IPS DF 19.7 (cell line): ENCODE measurements at regions not wholly inside any gene's neighbourhood (a gene's known extent, or its start where the extent isn't known, plus 50 kb on each side); places are given as distances from the start of the nearest gene placed in this dataset.
"Not testable (repeated sequence)": the region's sequence is repeated elsewhere in the genome, so short reads cannot be mapped to it uniquely, and the experiment has no call there.

Source experiments
- DNase-seq: peaks from one replicate; pipeline ENCODE4 v3.0.0-alpha.2; 2013; ENCODE audit warnings: low read depth, low spot score

DNA sequence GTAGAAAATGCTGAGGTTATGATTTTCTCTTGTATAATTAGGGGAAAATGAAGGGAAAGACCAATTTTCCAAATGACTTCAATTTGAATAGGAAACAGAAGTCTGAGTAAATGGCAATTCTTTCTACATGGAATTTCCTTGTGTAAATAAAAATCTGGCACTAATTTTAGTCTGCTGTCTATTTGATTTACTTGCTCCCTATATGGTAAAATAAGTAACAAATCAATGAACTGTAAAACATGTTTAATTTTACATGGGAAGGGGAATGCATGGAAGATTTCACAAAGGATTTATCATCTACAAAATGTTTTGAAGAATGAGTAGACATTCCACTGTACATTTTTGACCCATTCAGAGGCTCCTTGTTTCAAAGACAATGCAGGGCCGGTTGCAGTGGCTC lies 811.6 kb upstream of the GOT2 start:
- no peak for DNase-seq

DNA sequence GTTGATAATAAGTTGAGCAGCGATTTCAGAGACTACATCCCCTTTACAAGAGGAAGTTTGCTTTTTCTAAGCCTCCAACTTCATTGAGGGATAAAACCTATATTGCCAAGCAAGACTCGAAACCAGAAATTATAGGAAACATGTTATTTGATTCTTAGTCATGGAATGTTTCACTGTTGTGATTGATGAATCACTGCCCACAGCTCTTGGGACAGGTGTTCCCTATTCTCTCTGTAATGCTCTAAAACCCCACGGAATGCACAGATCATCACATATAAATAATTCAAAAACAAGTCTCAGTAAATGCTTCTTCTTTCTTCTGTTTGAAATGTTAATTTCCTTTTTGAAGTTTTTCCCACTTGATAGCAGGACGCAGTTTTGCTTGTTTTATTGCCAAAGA lies 809.5 kb upstream of the GOT2 start:
- DNase-seq = no peak

DNA sequence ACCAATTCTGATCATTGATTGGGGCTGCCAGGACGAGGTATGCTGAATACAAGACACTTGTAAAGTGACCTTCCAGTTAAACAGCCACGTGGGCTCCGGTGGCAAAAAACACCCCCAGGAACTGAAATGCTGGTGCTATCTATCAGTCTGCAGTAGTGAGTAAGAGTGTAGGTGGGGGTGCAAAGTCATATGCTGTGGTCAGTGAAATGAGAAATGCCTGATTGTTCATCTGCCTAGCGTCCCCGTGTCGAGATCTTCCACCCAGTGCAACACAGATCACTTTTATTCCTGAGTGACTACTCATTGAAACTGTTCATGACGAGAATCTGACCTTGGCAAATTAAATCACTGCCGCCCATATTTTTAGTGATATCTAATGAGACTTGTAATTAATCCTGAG lies 806.5 kb upstream of the GOT2 start:
- no peak for DNase-seq

DNA sequence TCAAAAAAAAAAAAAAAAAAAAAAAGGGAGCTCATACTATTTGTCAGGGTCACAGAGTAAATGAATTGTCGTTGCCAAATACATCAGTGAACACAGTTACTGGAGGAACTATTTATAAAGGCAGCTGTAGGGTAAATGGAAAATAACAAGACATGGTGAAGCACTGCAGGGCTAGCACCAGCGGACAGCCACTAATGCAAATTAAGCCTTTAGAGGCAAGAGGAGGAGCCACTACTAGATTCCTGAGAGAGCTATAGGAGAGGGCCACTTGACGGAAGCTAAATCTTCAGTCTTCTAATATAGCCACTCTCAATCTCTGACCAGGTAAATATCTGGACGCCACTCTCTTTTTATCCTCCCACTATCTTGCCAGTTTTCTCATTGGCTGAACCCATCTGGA lies 801.2 kb upstream of the GOT2 start:
- no peak for DNase-seq

DNA sequence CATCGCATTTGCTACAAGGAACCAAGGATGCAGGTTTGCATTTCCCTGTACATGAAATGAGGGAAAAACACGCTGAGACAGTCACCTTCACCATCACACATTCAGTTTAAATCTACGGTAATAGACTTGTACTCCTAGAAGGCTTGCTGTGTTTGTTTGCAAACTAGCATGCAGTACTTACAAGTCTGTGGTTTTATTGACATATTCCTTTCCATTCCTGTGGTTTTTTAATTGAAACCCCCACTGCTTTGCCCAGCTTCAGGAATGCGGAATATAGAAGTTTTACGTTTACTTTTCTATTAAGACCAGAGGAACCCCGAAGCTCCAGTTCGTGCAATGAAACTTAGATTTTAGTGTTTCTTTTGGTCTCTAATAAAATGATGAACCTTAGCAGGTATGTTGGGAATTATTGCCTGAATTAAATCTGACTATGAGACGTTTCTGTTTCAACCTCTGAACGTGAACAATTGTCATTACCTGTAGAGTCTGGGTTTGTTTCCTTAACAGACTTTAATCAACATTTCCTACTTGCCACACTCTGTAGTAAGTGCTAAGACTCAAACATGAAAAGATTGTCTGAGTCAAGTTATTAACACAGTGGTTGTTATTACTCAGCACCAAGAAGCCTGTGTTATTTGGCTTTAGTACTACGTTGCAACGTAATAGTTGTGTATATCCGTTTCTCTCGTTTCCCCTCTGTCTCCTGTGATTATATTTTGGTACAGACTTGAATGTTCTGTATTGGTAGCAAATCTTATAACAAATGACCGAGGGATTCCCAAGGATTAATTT lies 793.3 kb upstream of the GOT2 start:
- no peak for DNase-seq

DNA sequence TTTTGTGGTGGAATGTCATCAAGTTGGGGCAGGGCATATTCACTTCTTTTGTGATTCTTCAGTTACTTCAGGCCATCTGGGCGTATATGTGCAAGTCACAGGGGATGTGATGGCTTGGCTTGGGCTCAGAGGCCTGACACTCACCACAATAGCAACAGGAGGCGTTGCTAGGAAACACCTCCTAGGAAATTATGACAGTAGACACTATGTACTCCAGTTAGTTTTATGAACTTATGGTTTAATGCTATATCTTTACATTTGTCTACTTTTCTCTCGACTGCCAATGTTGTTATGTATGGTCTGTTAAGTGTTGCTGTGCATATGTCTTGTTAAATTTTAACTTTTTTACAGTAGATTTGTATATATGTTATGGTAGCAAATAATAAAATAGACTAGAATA lies 788.7 kb upstream of the GOT2 start:
- no peak for DNase-seq

DNA sequence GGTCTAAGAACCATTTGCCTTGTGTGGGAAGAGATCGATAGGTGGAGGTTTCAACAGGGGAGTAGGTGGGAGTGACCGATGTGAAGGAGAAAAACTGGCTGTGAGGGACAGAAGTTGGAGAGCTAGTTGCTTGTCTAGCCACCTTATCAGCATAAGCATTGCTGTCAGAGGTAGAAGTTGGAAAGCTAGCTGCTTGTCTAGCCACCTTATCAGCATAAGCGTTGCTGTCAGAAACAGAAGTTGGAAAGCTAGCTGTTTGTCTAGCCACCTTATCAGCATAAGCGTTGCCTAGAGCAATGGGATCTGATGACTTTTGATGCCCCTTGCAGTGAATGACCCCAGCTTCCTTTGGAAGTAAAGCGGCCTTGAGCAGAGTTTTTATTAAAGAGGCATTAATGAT lies 784.6 kb upstream of the GOT2 start:
- not testable (repeated sequence) for DNase-seq

DNA sequence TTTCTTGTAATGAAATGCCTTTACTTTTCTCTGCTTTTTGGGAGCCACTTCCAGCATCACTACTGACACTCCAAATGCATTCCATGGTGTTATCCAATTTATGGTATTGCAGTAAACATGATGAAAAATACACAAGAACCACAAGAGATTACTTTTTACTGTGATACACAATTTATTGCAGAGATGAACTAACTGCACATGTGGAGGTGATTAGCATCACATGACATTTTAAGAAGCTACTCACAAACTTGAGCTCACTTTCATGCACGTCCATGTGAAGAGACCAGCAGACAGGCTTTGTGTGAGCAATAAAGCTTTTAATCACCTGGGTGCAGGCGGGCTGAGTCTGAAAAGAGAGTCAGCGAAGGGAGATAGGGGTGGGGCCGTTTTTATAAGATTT lies 780.5 kb upstream of the GOT2 start:
- no peak for DNase-seq

DNA sequence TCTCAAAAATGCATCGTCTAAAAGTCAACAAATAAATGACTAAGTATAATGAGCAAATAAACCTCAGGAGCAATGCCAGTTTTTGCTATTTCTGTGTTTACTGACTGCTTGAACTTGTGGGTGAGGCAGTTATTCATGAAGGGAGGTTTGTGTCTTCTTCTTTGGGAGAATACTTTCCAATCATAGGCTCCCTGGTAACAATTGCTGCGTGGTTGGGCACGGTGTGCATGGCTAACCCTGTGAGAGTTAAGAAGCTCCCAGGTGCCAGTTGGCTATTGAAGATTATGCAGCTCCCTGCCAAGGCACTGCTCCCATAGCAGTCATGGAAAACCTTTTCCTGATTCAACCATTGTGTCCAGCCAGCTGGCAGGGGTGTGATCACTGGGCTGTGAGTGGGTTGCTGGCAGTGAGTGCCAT lies 775.9 kb upstream of the GOT2 start:
- no peak for DNase-seq

DNA sequence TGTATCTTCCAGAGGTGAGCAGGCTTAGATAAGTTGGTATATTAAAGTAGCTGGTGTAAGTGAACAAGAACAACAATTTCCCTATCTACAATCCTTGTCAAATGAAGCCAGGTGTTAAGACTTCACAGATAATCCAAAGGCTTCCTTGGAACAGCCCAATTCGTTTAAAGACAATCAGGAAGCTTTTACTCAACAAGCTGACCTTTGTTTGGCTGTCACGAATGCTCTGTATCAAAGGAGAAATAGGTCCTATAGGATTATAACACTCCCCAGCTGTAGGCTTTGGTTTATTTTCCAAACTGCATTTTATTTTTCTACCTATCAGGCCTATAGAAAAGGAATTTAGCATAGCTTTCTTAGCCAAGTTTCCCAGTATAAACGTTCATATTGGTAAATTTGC lies 766.5 kb upstream of the GOT2 start:
- DNase-seq = no peak

DNA sequence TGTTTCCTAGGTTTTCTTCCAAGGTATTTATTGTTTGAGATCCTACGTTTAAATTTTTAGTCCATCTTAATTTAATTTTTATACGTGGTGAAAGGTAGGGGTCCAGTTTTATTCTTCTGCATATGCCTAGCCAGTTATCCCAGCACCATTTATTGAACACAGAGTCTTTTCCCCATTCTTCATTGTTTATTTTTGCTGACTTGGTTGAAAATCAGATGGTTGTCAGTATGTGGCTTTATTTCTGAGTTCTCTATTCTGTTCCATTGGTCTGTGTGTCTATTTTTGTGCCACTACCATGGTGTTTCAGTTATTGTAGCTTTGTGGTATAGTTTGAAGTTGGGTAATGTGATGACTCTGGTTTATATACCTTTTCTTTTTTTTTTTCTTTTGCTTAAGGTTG lies 753.0 kb upstream of the GOT2 start:
- no peak for DNase-seq

DNA sequence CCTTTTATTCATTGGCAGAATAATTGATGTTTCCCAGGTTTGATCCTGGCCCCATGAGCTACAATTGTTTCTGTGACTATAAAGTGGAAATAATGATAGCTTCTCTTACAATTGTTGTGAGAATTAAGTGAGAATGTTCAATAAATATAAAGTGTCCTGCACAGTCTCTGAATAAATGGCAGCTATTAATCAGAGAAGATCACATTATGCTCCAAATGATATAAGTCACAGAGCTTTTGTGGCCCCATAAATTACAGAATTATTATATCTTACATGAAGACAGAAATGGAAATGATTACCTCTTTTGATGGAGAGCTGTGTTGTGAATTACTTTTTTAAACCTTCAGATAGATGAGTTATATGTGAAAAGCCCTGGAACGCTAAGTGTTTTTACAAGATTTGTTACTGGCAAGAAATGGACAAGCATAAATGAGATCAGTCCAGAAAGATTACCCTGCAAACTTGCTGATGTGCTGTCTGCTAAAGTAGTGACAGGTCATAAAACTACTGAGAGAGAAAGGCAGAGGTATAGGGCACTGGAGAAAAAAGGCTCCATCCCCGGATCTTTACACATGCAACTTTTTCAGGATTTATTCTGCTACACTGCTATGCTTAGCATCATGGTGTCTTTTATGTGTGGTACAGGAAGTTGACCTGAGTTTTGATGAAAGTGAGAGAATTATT lies 750.9 kb upstream of the GOT2 start:
- no peak for DNase-seq

DNA sequence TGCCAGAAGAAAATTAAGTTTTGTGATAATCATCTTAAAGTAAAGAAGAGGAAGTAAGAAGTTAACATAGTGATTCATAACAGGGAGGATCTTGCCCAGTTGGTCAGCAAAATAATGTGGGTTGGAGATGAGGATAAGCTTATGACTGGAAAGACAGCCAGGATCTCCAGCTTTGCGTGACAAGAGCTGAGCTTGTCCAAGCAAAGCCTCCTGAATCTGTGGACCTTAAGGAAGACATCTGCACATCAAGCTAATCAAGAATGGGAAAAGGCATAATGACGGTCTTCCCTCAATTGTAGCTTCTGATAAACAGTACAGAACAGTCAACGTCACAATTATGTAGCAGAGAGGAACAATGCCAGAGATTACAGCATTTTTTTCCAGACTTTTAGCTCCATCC lies 744.7 kb upstream of the GOT2 start:
- no peak for DNase-seq

DNA sequence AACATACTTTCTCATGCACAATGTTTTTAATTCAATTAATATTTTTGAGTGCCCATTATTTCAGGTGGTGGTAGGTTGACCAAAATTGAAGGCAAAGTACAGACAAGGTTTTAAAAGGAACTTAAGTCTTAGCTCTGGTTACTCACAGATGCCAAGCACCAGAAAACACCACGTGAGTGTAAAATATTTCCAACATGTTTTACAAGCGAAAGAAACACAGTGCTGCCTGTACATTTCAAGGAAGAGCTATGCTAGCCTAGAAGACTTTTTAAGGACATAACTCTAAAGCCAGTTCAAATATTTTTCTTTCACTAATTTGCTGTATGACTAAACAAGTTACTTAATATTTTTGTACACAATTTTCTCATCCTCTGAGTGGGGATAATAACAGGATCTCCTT lies 736.4 kb upstream of the GOT2 start:
- no peak for DNase-seq

DNA sequence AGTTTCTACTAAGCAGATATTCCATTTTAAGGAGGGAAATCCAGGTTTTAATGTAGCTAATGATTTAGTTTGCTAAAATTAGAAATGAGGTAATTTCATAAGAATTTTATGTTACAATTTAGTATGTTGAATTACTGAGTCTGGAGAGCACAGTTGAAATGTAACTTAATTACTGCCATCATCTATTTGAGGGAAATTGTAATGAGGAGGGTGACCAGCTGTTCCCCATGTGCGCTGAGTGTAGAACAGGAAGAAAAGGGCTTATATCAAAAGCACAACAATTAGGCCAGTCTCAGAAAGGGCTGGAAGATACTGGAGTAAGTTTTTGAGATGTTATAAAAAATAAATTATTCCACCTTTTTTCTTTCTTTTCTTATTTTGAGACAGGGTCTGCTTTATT lies 735.1 kb upstream of the GOT2 start:
- DNase-seq = no peak

DNA sequence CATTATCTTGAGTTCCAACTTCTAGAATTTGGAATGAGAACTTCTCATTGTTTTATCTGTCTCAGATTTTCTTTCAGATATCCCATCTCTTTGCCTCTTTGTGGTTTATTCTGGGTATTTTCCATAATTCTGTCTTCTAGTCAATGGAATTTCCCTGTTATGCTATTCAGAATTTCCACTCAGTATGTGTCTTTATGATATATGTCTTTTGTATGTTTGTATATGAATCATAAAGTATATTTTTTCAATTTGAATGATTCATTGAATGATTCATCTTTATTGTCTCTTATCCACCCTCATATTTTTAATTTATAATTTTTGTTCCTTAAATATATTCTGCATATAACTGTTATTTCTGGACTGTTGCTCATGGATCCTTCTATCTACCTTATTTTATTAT lies 729.7 kb upstream of the GOT2 start:
- DNase-seq = no peak

DNA sequence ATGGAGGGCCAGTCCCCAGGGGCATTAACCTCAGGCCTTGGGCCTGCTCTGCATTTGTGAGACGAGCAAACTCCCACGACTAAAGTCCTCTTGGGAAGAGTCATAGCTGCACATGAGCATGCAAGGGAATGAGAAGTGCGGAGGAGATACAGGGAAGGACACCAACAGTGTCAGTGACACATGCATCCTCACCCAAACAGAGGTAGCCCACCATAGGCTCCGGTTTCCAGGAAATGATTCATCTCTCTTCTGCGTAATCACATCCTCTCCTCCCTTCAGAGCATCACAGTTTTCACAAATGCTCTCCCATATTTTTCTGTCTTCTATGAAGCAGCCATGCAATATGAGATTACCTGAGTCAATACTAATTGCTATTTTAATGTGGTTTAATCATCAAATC lies 725.7 kb upstream of the GOT2 start:
- DNase-seq = no peak

DNA sequence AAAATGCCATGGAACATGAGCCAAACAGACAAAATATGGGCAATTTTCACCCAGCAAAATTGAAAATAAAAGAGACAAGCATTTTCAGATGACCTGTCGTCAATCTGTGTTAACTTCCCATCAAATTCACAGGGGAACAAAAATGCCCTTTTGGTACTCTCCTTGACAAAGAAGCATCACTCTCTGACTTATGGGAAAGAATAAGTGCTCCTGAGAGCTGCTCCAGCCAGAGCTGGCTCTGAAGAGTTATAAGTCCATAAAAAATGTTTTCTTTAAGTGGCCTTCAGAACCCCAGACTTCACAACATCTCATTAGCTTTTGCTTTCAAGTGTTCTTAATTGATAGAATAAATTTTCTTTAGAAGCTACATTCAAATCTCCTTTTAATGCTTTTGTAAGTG lies 721.4 kb upstream of the GOT2 start:
- DNase-seq = no peak

DNA sequence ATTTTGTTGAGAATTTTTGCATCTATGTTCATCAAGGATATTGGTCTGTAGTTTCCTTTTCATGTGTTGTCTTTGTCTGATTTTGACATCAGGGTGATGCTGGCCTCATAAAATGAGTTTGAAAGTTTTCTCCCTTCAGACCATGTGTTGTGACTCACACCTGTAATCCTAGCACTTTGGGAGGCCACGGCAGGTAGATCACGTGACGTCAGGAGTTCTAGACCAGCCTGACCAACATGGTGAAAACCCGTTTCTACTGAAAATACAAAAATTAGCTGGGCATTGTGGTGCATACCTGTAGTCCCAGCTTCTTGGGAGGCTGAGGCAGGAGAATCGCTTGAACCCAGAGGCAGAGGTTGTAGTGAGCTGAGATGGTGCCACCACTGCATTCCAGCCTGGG lies 716.4 kb upstream of the GOT2 start:
- DNase-seq = not testable (repeated sequence)

DNA sequence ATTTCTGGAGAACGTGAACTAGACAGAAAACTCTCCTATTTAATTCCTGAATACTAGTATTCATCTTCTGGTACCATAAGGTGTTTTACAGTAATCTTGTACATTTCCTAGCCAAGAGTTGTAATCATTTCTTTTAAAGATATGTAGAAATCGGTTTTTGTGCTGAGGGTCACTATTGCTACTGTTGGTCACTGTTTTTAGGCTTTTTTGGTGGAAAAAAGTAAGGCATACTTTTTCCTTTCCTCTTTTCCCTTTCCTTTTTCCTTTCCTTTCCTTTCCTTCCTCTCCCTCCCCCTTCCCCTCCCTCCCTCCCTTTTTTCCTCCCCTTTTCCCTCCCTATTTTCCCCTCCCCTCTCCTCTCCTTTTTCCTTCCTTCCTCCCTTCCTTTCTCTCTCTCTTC lies 706.4 kb upstream of the GOT2 start:
- no peak for DNase-seq

DNA sequence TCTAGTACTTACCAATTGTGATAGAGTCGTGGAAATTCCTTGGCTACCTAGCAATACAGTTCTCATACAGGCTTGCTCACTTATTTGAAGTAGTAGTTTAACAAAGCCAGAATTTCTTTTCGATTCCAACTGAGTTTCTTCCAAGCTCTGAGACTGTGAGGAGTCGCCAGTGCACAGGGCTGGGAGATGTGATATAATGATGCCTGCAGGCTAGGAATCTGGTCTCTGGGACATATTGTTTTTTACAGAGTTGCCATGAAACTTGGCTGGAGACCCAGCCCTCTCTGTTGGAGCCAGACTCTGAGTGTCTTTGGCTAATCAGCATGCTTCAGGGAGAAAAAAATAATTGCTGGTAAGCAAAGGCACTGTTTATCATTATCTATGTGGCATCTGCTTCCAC lies 698.8 kb upstream of the GOT2 start:
- no peak for DNase-seq

DNA sequence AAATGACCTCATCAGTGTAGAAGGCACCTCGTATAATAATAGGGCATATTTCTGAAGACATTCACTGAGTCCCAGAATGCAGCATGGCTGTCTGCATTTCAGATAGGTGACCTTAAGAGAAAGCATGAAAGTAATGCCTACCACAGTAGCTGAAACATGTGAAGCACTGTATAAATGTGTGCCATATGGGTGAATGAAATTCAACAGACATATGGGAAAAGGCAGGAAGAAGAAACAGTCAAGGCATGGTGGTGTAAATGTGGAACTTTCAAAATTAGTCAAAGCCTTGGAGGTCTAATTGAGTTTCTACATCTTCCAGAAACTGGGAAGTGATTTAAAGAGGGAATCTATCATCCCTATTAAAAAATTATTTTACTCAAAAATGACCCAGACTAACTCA lies 698.2 kb upstream of the GOT2 start:
- DNase-seq = no peak

DNA sequence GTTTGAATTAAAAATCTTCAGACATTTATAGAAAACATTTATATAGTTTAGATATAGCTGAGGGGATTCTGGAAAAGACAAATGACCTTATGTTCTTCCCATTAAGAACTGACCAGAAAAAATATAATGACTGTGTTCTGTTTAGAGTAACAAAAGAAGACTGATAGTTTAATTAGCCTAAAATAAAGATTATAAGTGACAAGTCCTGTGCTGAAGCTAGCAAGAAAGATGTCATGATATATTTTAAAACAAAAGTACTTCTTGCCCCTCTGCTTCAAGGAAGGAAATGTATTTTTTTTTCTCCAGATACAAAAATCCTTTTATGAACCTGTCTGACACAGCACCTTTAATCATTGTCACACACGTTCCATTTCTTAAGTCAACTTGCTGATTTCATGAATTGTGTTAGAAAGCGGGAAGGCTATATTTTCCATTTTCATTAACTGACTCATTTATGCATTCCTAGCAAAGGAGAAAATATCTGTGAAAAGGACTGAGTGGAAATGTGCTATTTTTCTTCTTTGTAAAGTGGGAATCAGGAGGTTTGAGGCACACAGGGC lies 690.7 kb upstream of the GOT2 start:
- no peak for DNase-seq
